GM12872 (cell line): ENCODE measurements at regions not wholly inside any gene's neighbourhood (a gene's known extent, or its start where the extent isn't known, plus 50 kb on each side); places are given as distances from the start of the nearest gene placed in this dataset.

Experiments used
- CTCF ChIP-seq: IDR thresholded peaks from 3 replicates; pipeline ENCODE4 v1.5.1; 2011; ENCODE audit warnings: low read depth, mild to moderate bottlenecking, low read length, moderate library complexity; ENCODE audit not compliant: insufficient read depth

- TF ChIP-seq CTCF = no peak
These were observed 513.5 kb downstream of the AGTPBP1 start for GRCh38 chr9:85228111-85228855.

- TF ChIP-seq CTCF = no peak
These were observed 516.6 kb downstream of the AGTPBP1 start for GRCh38 chr9:85225180-85225579.

DNA sequence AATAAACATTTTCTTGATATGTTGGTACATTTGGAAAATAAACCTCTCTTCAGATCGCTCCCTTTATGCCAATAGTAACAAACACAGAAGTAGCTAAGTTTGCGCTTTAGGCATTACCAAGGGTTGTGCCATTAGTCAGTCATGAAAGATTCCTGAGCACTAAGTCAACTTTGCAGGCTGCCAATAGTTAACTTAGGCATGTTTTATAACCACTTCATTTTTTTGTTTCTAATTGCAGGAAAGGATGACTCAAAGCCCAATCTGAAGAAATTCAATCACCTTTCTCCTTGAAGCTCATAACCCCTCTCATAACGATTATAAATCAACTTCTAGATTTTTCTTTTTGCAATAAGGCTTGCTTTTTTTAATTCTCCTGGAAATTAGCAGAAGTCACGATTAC is 517.0 kb downstream of the AGTPBP1 start:
- no peak for TF ChIP-seq CTCF

GRCh38 chr9:85224301-85224700 is 517.5 kb downstream of the AGTPBP1 start:
- TF ChIP-seq CTCF = no peak

GRCh38 chr9:85223506-85224125 is 518.1 kb downstream of the AGTPBP1 start:
- TF ChIP-seq CTCF = no peak

- TF ChIP-seq CTCF = no peak
These were observed 525.2 kb downstream of the AGTPBP1 start for GRCh38 chr9:85216601-85217000.

DNA sequence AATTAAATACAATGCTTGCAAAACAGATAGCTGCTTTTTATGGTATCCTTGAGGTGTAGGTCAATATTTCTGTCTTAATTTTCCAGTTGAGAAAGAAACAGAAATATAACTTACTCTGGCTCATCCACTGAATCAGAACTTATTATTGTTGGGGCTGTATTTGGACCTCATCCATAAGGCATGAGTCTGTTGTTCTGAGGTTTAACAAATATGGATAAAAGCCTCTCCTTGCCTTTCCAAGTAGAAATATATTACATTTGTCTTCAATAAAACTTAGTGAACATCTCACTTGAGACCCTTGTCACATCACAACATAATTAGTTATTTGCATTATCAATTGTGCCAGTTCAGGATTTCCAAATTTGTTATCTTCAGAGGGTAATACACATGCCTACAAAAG is 525.8 kb downstream of the AGTPBP1 start:
- TF ChIP-seq CTCF = no peak
